IgD-negative memory B cell (primary cell): ENCODE measurements at regions not wholly inside any gene's neighbourhood (a gene's known extent, or its start where the extent isn't known, plus 50 kb on each side); places are given as distances from the start of the nearest gene placed in this dataset.
"Not testable (repeated sequence)": the region's sequence is repeated elsewhere in the genome, so short reads cannot be mapped to it uniquely, and the experiment has no call there.

Experiments used
- H3K27ac Mint-ChIP-seq, 3 donors: one replicate each; pipeline ENCODE4 v1.8.0; 2020 to 2022; ENCODE audit warnings: mild to moderate bottlenecking in 3 of 3, mixed read lengths in 3 of 3, moderate library complexity in 1 of 3
- H3K27me3 Mint-ChIP-seq: one replicate; pipeline ENCODE4 v1.8.0; 2021; ENCODE audit warnings: mixed read lengths
- H3K36me3 Mint-ChIP-seq: one replicate; pipeline ENCODE4 v1.8.0; 2020; ENCODE audit warnings: mild to moderate bottlenecking, mixed read lengths
- H3K4me1 Mint-ChIP-seq, 3 donors: one replicate each; pipeline ENCODE4 v1.8.0; 2020 to 2022; ENCODE audit warnings: mixed read lengths in 3 of 3, mild to moderate bottlenecking in 1 of 3
- H3K4me3 Mint-ChIP-seq, 4 donors: one replicate each; pipeline ENCODE4 v1.8.0; 2020 to 2022; ENCODE audit warnings: mild to moderate bottlenecking in 4 of 4, mixed read lengths in 4 of 4, moderate library complexity in 3 of 4
- H3K9me3 Mint-ChIP-seq, 3 donors: one replicate each; pipeline ENCODE4 v1.8.0; 2020 to 2021; ENCODE audit warnings: mixed read lengths in 3 of 3, mild to moderate bottlenecking in 1 of 3

GRCh38 chr11:110852921-110853490 is 140.8 kb upstream of the ARHGAP20 start:
- Mint-ChIP-seq H3K4me3 (no peak overlapping the region), H3K4me1 (peaks cover 6 to 15% (median 11%) of the 10 kb centered on the region in 3 donors), H3K9me3 (peaks cover 0 to 4% (median 0%) of the 10 kb centered on the region in 3 donors), H3K36me3 (no peaks in the 10 kb centered on the region), H3K27ac (no peak overlapping the region), H3K27me3 (peaks cover 4% of the 10 kb centered on the region)

GRCh38 chr11:110850846-110851245 is 138.6 kb upstream of the ARHGAP20 start:
- H3K4me1 Mint-ChIP-seq = peaks cover 0 to 5% (median 0%) of the 10 kb centered on the region in 3 donors
- H3K27me3 Mint-ChIP-seq = peaks cover 3% of the 10 kb centered on the region
- H3K9me3 Mint-ChIP-seq = peaks cover 0 to 4% (median 0%) of the 10 kb centered on the region in 3 donors
- H3K27ac Mint-ChIP-seq = no peak overlapping the region
- no peaks in the 10 kb centered on the region for H3K36me3 Mint-ChIP-seq
- no peak overlapping the region for H3K4me3 Mint-ChIP-seq

- H3K9me3 Mint-ChIP-seq, H3K27me3 Mint-ChIP-seq, H3K4me1 Mint-ChIP-seq, H3K4me3 Mint-ChIP-seq, H3K36me3 Mint-ChIP-seq, H3K27ac Mint-ChIP-seq: not testable (repeated sequence)
Observed at GRCh38 chr11:110843053-110843452, 130.8 kb upstream of the ARHGAP20 start.

GRCh38 chr11:110838808-110839207 is 126.6 kb upstream of the ARHGAP20 start:
- no peaks in the 10 kb centered on the region for H3K36me3 Mint-ChIP-seq
- H3K27me3 Mint-ChIP-seq = no peaks in the 10 kb centered on the region
- H3K4me1 Mint-ChIP-seq = peaks cover 0 to 2% (median 2%) of the 10 kb centered on the region in 3 donors
- H3K9me3 Mint-ChIP-seq = peaks cover 0 to 3% (median 3%) of the 10 kb centered on the region in 3 donors
- no peak overlapping the region for H3K4me3 Mint-ChIP-seq
- no peak overlapping the region for H3K27ac Mint-ChIP-seq

- H3K9me3 Mint-ChIP-seq = no peaks in the 10 kb centered on the region
- H3K36me3 Mint-ChIP-seq = no peaks in the 10 kb centered on the region
- H3K4me3 Mint-ChIP-seq = no peak overlapping the region
- H3K4me1 Mint-ChIP-seq = peaks cover 0 to 3% (median 2%) of the 10 kb centered on the region in 3 donors
- H3K27ac Mint-ChIP-seq = no peak overlapping the region
- H3K27me3 Mint-ChIP-seq = no peaks in the 10 kb centered on the region
Observed at GRCh38 chr11:110837603-110838002, 125.4 kb upstream of the ARHGAP20 start.

- H3K4me3 Mint-ChIP-seq = no peak overlapping the region
- H3K9me3 Mint-ChIP-seq = no peaks in the 10 kb centered on the region
- no peaks in the 10 kb centered on the region for H3K36me3 Mint-ChIP-seq
- H3K27me3 Mint-ChIP-seq = peaks cover 8% of the 10 kb centered on the region
- H3K27ac Mint-ChIP-seq = no peak overlapping the region
- peaks cover 0 to 3% (median 2%) of the 10 kb centered on the region in 3 donors for H3K4me1 Mint-ChIP-seq
Observed at GRCh38 chr11:110835106-110835505, 122.9 kb upstream of the ARHGAP20 start.

GRCh38 chr11:110833033-110833484 is 120.8 kb upstream of the ARHGAP20 start:
- Mint-ChIP-seq H3K9me3 (no peaks in the 10 kb centered on the region), H3K4me1 (peaks cover 0 to 3% (median 2%) of the 10 kb centered on the region in 3 donors), H3K27me3 (peaks cover 8% of the 10 kb centered on the region), H3K4me3 (no peak overlapping the region), H3K27ac (no peak overlapping the region), H3K36me3 (no peaks in the 10 kb centered on the region)

GRCh38 chr11:110832539-110832938 is 120.3 kb upstream of the ARHGAP20 start:
- no peak overlapping the region for H3K4me3 Mint-ChIP-seq
- H3K27ac Mint-ChIP-seq = no peak overlapping the region
- H3K4me1 Mint-ChIP-seq = peaks cover 0 to 3% (median 2%) of the 10 kb centered on the region in 3 donors
- peaks cover 8% of the 10 kb centered on the region for H3K27me3 Mint-ChIP-seq
- no peaks in the 10 kb centered on the region for H3K36me3 Mint-ChIP-seq
- H3K9me3 Mint-ChIP-seq = no peaks in the 10 kb centered on the region

- Mint-ChIP-seq H3K9me3 (no peaks in the 10 kb centered on the region), H3K36me3 (no peaks in the 10 kb centered on the region), H3K4me3 (no peak overlapping the region), H3K27me3 (peaks cover 8% of the 10 kb centered on the region), H3K4me1 (peaks cover 0 to 3% (median 2%) of the 10 kb centered on the region in 3 donors), H3K27ac (no peak overlapping the region)
Observed at GRCh38 chr11:110832080-110832479, 119.8 kb upstream of the ARHGAP20 start.

GRCh38 chr11:110830747-110831146 is 118.5 kb upstream of the ARHGAP20 start:
- no peaks in the 10 kb centered on the region for H3K9me3 Mint-ChIP-seq
- no peak overlapping the region for H3K27ac Mint-ChIP-seq
- peaks cover 8% of the 10 kb centered on the region for H3K27me3 Mint-ChIP-seq
- H3K4me1 Mint-ChIP-seq = peaks cover 0 to 3% (median 0%) of the 10 kb centered on the region in 3 donors
- no peaks in the 10 kb centered on the region for H3K36me3 Mint-ChIP-seq
- no peak overlapping the region for H3K4me3 Mint-ChIP-seq

GRCh38 chr11:110830344-110830743 is 118.1 kb upstream of the ARHGAP20 start:
- Mint-ChIP-seq H3K27ac (no peak overlapping the region), H3K9me3 (no peaks in the 10 kb centered on the region), H3K4me3 (no peak overlapping the region), H3K36me3 (no peaks in the 10 kb centered on the region), H3K4me1 (peaks cover 2 to 5% (median 3%) of the 10 kb centered on the region in 3 donors), H3K27me3 (peaks cover 8% of the 10 kb centered on the region)

- H3K27me3 Mint-ChIP-seq = peaks cover 8% of the 10 kb centered on the region
- no peaks in the 10 kb centered on the region for H3K36me3 Mint-ChIP-seq
- no peak overlapping the region for H3K27ac Mint-ChIP-seq
- peaks cover 6 to 8% (median 7%) of the 10 kb centered on the region in 3 donors for H3K4me1 Mint-ChIP-seq
- H3K4me3 Mint-ChIP-seq = no peak overlapping the region
- H3K9me3 Mint-ChIP-seq = no peaks in the 10 kb centered on the region
Observed at GRCh38 chr11:110829873-110830272, 117.6 kb upstream of the ARHGAP20 start.

GRCh38 chr11:110828086-110828485 is 115.8 kb upstream of the ARHGAP20 start:
- peaks cover 8% of the 10 kb centered on the region for H3K27me3 Mint-ChIP-seq
- no peak overlapping the region for H3K27ac Mint-ChIP-seq
- no peaks in the 10 kb centered on the region for H3K9me3 Mint-ChIP-seq
- no peaks in the 10 kb centered on the region for H3K36me3 Mint-ChIP-seq
- H3K4me3 Mint-ChIP-seq = no peak overlapping the region
- H3K4me1 Mint-ChIP-seq = peaks cover 8 to 13% (median 12%) of the 10 kb centered on the region in 3 donors

GRCh38 chr11:110827276-110827675 is 115.0 kb upstream of the ARHGAP20 start:
- Mint-ChIP-seq H3K36me3 (no peaks in the 10 kb centered on the region), H3K27ac (no peak overlapping the region), H3K9me3 (no peaks in the 10 kb centered on the region), H3K4me3 (no peak overlapping the region), H3K27me3 (peaks cover 8% of the 10 kb centered on the region), H3K4me1 (peaks cover 8 to 13% (median 12%) of the 10 kb centered on the region in 3 donors)

- no peaks in the 10 kb centered on the region for H3K9me3 Mint-ChIP-seq
- peaks cover 8 to 13% (median 12%) of the 10 kb centered on the region in 3 donors for H3K4me1 Mint-ChIP-seq
- no peak overlapping the region for H3K4me3 Mint-ChIP-seq
- no peaks in the 10 kb centered on the region for H3K27me3 Mint-ChIP-seq
- H3K36me3 Mint-ChIP-seq = no peaks in the 10 kb centered on the region
- no peak overlapping the region for H3K27ac Mint-ChIP-seq
Observed at GRCh38 chr11:110824912-110825620, 112.8 kb upstream of the ARHGAP20 start.
